ENCODE measurements at regions not wholly inside any gene's neighbourhood (a gene's known extent, or its start where the extent isn't known, plus 50 kb on each side); places are given as distances from the start of the nearest gene placed in this dataset.
"Not testable (repeated sequence)": the region's sequence is repeated elsewhere in the genome, so short reads cannot be mapped to it uniquely, and the experiment has no call there.

GRCh38 chr20:4318891-4319290, 69.8 kb upstream of the ADRA1D start:
- CTCF ChIA-PET: interaction anchor here (0.7 kb wide), 1 partner anchor 11 kb away, joined by 3 read pairs; no protein-coding TSS in a partner anchor
- Histone ChIP-seq H3K9me3 (replicated peaks; ENCODE audit: control insufficient read depth, insufficient read depth, low read length) (no peaks in the 10 kb centered on the region), H3K4me1 (ENCODE audit: control insufficient read depth, extremely low read depth, insufficient read depth, low read length) (no peaks in the 10 kb centered on the region), H3K27ac (ENCODE audit: insufficient read depth, low read depth, low read length) (no peak overlapping the region), H3K4me3 (replicated peaks in 1 of 3; ENCODE audit: insufficient read depth in 1 of 3, low read depth in 1 of 3, low read length in 3 of 3) (no peak overlapping the region), H3K9me1 (replicated peaks; ENCODE audit: control insufficient read depth, extremely low read depth, insufficient read depth, low read length) (no peaks in the 10 kb centered on the region), H2AFZ (ENCODE audit: low read depth, low read length) (no peak overlapping the region), H3K4me2 (ENCODE audit: insufficient read depth, low read length) (no peak overlapping the region), H3K79me2 (ENCODE audit: control insufficient read depth, insufficient read depth, low read length) (no peaks in the 10 kb centered on the region), H3K27me3 (ENCODE audit: control insufficient read depth in 2 of 2, insufficient read depth in 2 of 2, low read length in 2 of 2) (peaks cover 2 to 5% of the 10 kb centered on the region in 2 experiments), H4K20me1 (replicated peaks; ENCODE audit: control insufficient read depth, extremely low read depth, insufficient read depth, low read length) (no peaks in the 10 kb centered on the region), H3K9ac (replicated peaks; ENCODE audit: extremely low read depth, insufficient read depth, low read length) (no peak overlapping the region), H3K36me3 (ENCODE audit: control insufficient read depth in 2 of 2, extremely low read depth in 1 of 2, insufficient read depth in 2 of 2, low read length in 2 of 2) (no peaks in the 10 kb centered on the region)
- no peak for TF ChIP-seq MYC (IDR thresholded peaks at IDR 0.05; ENCODE audit: low read depth, low read length)
- BruUV-seq (replicated peaks): no TSS peak
- POLR2A ChIA-PET: no interaction called here
- DNase-seq (ENCODE audit: low read depth, low spot score): no peak
- intact Hi-C loops (cut with micrococcal nuclease) (no loop called here), dilution Hi-C loops (cut with MboI; ENCODE audit: extremely low pct_ligation_motif_present, low sequenced_read_pairs) (no loop called here)
- FAIRE-seq: no peak

- DNase-seq (ENCODE audit: low read depth, low spot score); H3K4me2 ChIP-seq (ENCODE audit: insufficient read depth, low read length); H2AFZ ChIP-seq (ENCODE audit: low read depth, low read length); POLR2A ChIA-PET; H3K27ac ChIP-seq (ENCODE audit: insufficient read depth, low read depth, low read length); H3K4me1 ChIP-seq (ENCODE audit: control insufficient read depth, extremely low read depth, insufficient read depth, low read length); BruUV-seq (replicated peaks); H3K9ac ChIP-seq (replicated peaks; ENCODE audit: extremely low read depth, insufficient read depth, low read length); intact Hi-C loops (cut with micrococcal nuclease); H3K36me3 ChIP-seq (ENCODE audit: control insufficient read depth in 2 of 2, extremely low read depth in 1 of 2, insufficient read depth in 2 of 2, low read length in 2 of 2); H3K9me3 ChIP-seq (replicated peaks; ENCODE audit: control insufficient read depth, insufficient read depth, low read length); H3K79me2 ChIP-seq (ENCODE audit: control insufficient read depth, insufficient read depth, low read length); dilution Hi-C loops (cut with MboI; ENCODE audit: extremely low pct_ligation_motif_present, low sequenced_read_pairs); H4K20me1 ChIP-seq (replicated peaks; ENCODE audit: control insufficient read depth, extremely low read depth, insufficient read depth, low read length); H3K9me1 ChIP-seq (replicated peaks; ENCODE audit: control insufficient read depth, extremely low read depth, insufficient read depth, low read length); FAIRE-seq; H3K27me3 ChIP-seq (ENCODE audit: control insufficient read depth in 2 of 2, insufficient read depth in 2 of 2, low read length in 2 of 2); H3K4me3 ChIP-seq (replicated peaks in 1 of 3; ENCODE audit: insufficient read depth in 1 of 3, low read depth in 1 of 3, low read length in 3 of 3); CTCF ChIA-PET: not testable (repeated sequence)
These were observed 61.5 kb upstream of the ADRA1D start for GRCh38 chr20:4310616-4311015.

- DNase-seq (ENCODE audit: low read depth, low spot score) (no peak), FAIRE-seq (no peak)
- dilution Hi-C loops (cut with MboI; ENCODE audit: extremely low pct_ligation_motif_present, low sequenced_read_pairs): no loop called here
- H3K4me2 ChIP-seq (ENCODE audit: insufficient read depth, low read length): no peak overlapping the region
- H3K4me3 ChIP-seq (replicated peaks in 1 of 3; ENCODE audit: insufficient read depth in 1 of 3, low read depth in 1 of 3, low read length in 3 of 3): no peak overlapping the region
- POLR2A ChIA-PET: no interaction called here
- intact Hi-C loops (cut with micrococcal nuclease): no loop called here
- H3K36me3 ChIP-seq (ENCODE audit: control insufficient read depth in 2 of 2, extremely low read depth in 1 of 2, insufficient read depth in 2 of 2, low read length in 2 of 2): no peaks in the 10 kb centered on the region
- H3K27me3 ChIP-seq (ENCODE audit: control insufficient read depth in 2 of 2, insufficient read depth in 2 of 2, low read length in 2 of 2): peaks cover 3 to 6% of the 10 kb centered on the region in 2 experiments
- no peak overlapping the region for H2AFZ ChIP-seq (ENCODE audit: low read depth, low read length)
- BruUV-seq (replicated peaks): no TSS peak
- CTCF ChIA-PET: no interaction called here
- no peaks in the 10 kb centered on the region for H3K79me2 ChIP-seq (ENCODE audit: control insufficient read depth, insufficient read depth, low read length)
- no peaks in the 10 kb centered on the region for H3K4me1 ChIP-seq (ENCODE audit: control insufficient read depth, extremely low read depth, insufficient read depth, low read length)
- H3K9me1 ChIP-seq (replicated peaks; ENCODE audit: control insufficient read depth, extremely low read depth, insufficient read depth, low read length): no peaks in the 10 kb centered on the region
- H3K9me3 ChIP-seq (replicated peaks; ENCODE audit: control insufficient read depth, insufficient read depth, low read length): no peaks in the 10 kb centered on the region
- no peak for TF ChIP-seq JUN (IDR thresholded peaks at IDR 0.05; ENCODE audit: borderline replicate concordance, insufficient read depth, insufficient read length, low read depth)
- TF ChIP-seq MAX (IDR thresholded peaks at IDR 0.05; ENCODE audit: insufficient read depth, insufficient read length): no peak
- no peak for TF ChIP-seq GATA2 (IDR thresholded peaks at IDR 0.05; ENCODE audit: insufficient read depth, insufficient read length, low read depth, low read length)
- TF ChIP-seq EZH2 (IDR thresholded peaks at IDR 0.05; ENCODE audit: borderline replicate concordance, low read depth, low read length, severe bottlenecking): no peak
- TF ChIP-seq POLR2AphosphoS5 (IDR thresholded peaks at IDR 0.05; ENCODE audit: insufficient read depth, low read depth, low read length): no peak
- TF ChIP-seq POLR2A (IDR thresholded peaks at IDR 0.05; ENCODE audit: low read depth, low read length): no peak
- TF ChIP-seq FOS (IDR thresholded peaks at IDR 0.05; ENCODE audit: borderline replicate concordance, insufficient read depth, low read length): no peak
- TF ChIP-seq MYC (IDR thresholded peaks at IDR 0.05; ENCODE audit: low read depth, low read length): no peak
- no peak for TF ChIP-seq CTCF (IDR thresholded peaks at IDR 0.05; ENCODE audit: extremely low read depth in 1 of 2, insufficient read depth in 1 of 2, low read depth in 1 of 2, low read length in 2 of 2)
- no peaks in the 10 kb centered on the region for H4K20me1 ChIP-seq (replicated peaks; ENCODE audit: control insufficient read depth, extremely low read depth, insufficient read depth, low read length)
- H3K9ac ChIP-seq (replicated peaks; ENCODE audit: extremely low read depth, insufficient read depth, low read length): no peak overlapping the region
- H3K27ac ChIP-seq (ENCODE audit: insufficient read depth, low read depth, low read length): no peak overlapping the region
These were observed 57.1 kb upstream of the ADRA1D start for GRCh38 chr20:4306206-4306605.
